Brain microvascular endothelial cell (primary cell): ENCODE measurements at regions not wholly inside any gene's neighbourhood (a gene's known extent, or its start where the extent isn't known, plus 50 kb on each side); places are given as distances from the start of the nearest gene placed in this dataset.

ENCODE experiments used
- DNase-seq: peaks from one replicate; pipeline ENCODE4 v3.0.0-alpha.2; 2020
- H3K27ac ChIP-seq: fragments of 250-450 bp; sonication (Bioruptor Pico); 2 replicates; pipeline ENCODE4 v1.5.1; 2020; ENCODE audit warnings: mild to moderate bottlenecking, moderate library complexity
- H3K27me3 ChIP-seq: fragments of 250-450 bp; sonication (Bioruptor Pico); replicated peaks from 2 replicates; pipeline ENCODE4 v1.5.1; 2020; ENCODE audit warnings: mild to moderate bottlenecking
- H3K36me3 ChIP-seq: fragments of 250-450 bp; sonication (Bioruptor Pico); replicated peaks from 2 replicates; pipeline ENCODE4 v1.5.1; 2020; ENCODE audit warnings: mild to moderate bottlenecking
- H3K4me3 ChIP-seq: 2 replicates; pipeline ENCODE4 v1.5.1; 2011; ENCODE audit warnings: low read depth, mild to moderate bottlenecking, control low read depth, low read length, moderate library complexity
- CTCF ChIP-seq: IDR thresholded peaks from 2 replicates; pipeline ENCODE4 v1.5.1; 2011; ENCODE audit warnings: low read depth, mild to moderate bottlenecking, moderate library complexity, low read length, control low read depth, inconsistent platforms; ENCODE audit errors: missing control alignments
- in situ Hi-C: cut with HindIII; loops from 2 replicates; pipeline ENCODE4 v1.10.0; 2017; ENCODE audit warnings: low sequenced_read_pairs, low pct_ligation_motif_present

- no peak for TF ChIP-seq CTCF
- no peak for DNase-seq
- Histone ChIP-seq H3K4me3 (no peak overlapping the region), H3K36me3 (no peaks in the 10 kb centered on the region), H3K27me3 (no peaks in the 10 kb centered on the region), H3K27ac (no peak overlapping the region)
- in situ Hi-C loops = no loop called here
Observed at GRCh38 chr5:120052916-120053828, 410.9 kb upstream of the PRR16 start.

- no peak for TF ChIP-seq CTCF
- no peaks in the 10 kb centered on the region for H3K36me3 ChIP-seq
- no peaks in the 10 kb centered on the region for H3K27me3 ChIP-seq
- H3K4me3 ChIP-seq = no peak overlapping the region
- in situ Hi-C loops = no loop called here
- peak; percentile 12 for DNase-seq
- no peak overlapping the region for H3K27ac ChIP-seq
Observed at GRCh38 chr5:120053841-120054240, 410.3 kb upstream of the PRR16 start.

- Histone ChIP-seq H3K27ac (no peak overlapping the region), H3K4me3 (no peak overlapping the region), H3K36me3 (no peaks in the 10 kb centered on the region), H3K27me3 (no peaks in the 10 kb centered on the region)
- DNase-seq = peak; percentile 65
- TF ChIP-seq CTCF = peak; percentile 50
- in situ Hi-C loops = no loop called here
Observed at GRCh38 chr5:120055858-120056257, 408.2 kb upstream of the PRR16 start.

GRCh38 chr5:120062515-120062917 lies 401.6 kb upstream of the PRR16 start:
- in situ Hi-C loops = no loop called here
- no peak for TF ChIP-seq CTCF
- DNase-seq = peak; percentile 45

GRCh38 chr5:120072068-120072761 lies 391.9 kb upstream of the PRR16 start:
- no peaks in the 10 kb centered on the region for H3K36me3 ChIP-seq
- in situ Hi-C loops = no loop called here
- H3K4me3 ChIP-seq = no peak overlapping the region
- DNase-seq = no peak
- no peak for TF ChIP-seq CTCF
- H3K27me3 ChIP-seq = no peaks in the 10 kb centered on the region
- H3K27ac ChIP-seq = no peak overlapping the region

More at GRCh38 chr5:120062515-120062917, 401.6 kb upstream of the PRR16 start:
- no peak overlapping the region for H3K27ac ChIP-seq
- H3K36me3 ChIP-seq = no peaks in the 10 kb centered on the region
- no peaks in the 10 kb centered on the region for H3K27me3 ChIP-seq
- H3K4me3 ChIP-seq = no peak overlapping the region
